Cardiac septum (tissue), 1 donor: ENCODE measurements at regions not wholly inside any gene's neighbourhood (a gene's known extent, or its start where the extent isn't known, plus 50 kb on each side); places are given as distances from the start of the nearest gene placed in this dataset.
"Not testable (repeated sequence)": the region's sequence is repeated elsewhere in the genome, so short reads cannot be mapped to it uniquely, and the experiment has no call there.

ENCODE experiments used
- DNase-seq: peaks from one replicate; pipeline ENCODE4 v3.0.0-alpha.2; 2020; ENCODE audit warnings: low spot score
- intact Hi-C: fragments of 100-400 bp; cut with DNase I; formaldehyde crosslinking; loops from one replicate; pipeline ENCODE4 v1.14.0; 2022
- donor health status: DM: no; HTN: no; CAD: no.

DNA sequence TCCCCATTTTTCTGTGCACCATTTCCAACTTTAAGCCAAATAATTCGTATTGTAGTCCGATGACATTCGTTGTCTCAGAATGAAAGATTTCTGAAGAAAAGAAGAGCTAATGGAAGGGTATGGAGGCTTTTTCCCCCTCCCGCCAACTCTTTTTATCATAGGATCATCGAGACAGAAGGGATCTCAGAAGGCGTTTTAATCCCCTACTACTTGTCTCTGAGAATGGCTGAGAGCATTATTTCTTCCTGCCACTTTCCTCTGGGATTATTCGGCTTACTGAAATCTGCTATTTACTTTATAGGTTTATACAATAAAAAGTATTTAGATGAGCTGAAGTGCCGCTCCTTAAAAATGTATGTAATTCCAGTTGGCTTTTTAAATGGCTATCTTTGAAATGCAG, 789.8 kb downstream of the EDEM1 start:
- intact Hi-C loops = no loop called here
- no peak for DNase-seq

DNA sequence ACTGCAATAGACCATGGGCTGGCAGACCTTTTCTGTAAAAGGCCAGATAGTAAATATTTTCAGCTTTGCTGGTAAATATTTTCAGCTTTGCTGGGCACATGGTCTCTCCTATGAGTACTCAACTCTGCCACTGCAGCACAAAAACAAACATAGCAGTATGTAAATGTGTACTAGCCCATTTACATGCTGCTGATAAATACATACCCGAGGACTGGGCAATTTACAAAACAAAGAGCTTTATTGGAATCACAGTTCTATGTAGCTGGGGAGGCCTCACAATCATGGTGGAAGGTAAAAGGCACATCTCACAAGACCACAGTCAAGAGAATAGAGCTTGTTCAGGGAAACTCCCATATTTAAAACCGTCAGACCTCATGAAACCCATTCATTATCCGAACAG, 793.0 kb downstream of the EDEM1 start:
- no peak for DNase-seq
- intact Hi-C loops = no loop called here

DNA sequence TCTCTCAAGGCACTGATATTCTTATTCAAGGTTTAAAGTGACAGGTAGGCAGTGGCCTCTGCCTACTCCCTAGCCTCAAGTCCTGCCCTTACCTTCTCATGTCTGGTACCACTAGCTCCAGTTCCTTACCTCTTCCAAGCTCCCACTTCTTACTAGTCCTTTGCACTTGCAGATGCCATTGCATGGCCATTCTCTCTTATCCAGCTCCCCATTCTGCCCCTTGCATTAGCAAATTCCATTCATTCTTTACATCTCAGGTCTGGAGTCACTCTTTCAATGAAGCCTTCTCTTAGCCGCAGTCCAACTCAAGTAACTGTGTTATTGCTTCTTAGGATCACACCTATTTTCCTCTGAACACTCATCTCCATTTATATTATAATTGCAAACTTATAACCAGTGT, 807.1 kb downstream of the EDEM1 start:
- DNase-seq = no peak
- intact Hi-C loops = no loop called here

DNA sequence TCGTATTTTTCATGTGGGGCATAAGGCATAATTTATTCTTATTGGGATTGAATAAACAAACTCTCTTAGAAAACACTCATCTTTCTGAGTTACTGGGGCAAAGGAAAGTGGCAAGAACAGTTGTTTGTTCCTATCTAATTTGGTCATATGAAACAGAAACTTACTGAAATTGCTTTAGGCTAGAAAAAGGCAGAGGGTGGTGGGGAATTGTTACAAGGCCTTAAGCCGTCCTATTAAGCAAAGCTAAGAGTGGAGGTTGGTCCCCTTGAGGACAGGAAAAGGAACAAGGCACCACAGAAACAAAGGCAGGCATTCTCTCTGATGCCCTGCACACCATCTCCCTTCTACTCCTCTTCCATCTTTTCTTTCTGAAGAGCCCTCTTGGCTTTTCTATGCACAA, 830.9 kb downstream of the EDEM1 start:
- intact Hi-C loops = no loop called here
- no peak for DNase-seq

DNA sequence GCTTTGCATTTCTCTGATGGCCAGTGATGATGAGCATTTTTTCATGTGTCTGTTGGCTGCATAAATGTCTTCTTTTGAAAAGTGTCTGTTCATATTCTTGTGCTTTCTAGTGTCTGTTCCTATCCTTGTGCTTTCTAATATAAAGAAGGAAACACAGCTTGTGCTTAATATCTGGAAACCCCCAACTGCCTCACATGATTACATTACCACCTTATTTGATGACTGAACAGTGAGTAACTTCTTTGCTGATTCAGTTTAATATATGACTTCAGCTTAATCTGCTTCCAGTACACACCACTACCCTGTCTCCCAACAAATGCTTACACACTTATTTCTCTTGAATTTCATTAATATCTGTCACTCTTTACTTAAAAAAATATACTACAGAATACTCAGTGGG, 835.1 kb downstream of the EDEM1 start:
- intact Hi-C loops = no loop called here
- DNase-seq = no peak

DNA sequence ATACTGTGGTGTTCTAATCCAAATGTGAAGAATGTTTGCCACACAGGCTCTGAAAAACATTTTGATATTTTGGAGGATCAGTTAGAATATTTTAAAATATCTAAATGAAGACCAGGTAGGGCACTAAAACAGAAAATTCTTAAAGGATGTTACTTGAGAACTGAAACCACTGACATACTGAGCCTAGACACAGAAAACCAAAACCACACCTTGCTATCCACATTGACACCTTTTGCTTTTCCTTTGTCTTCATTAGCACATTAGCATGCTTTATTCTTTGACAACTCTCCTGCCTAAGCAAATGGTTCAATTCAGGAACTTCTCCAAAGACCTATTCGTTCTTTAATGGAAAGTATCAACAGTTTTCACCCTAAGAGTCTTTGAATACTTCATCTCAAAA, 835.9 kb upstream of the GRM7 start:
- no peak for DNase-seq
- intact Hi-C loops = no loop called here

DNA sequence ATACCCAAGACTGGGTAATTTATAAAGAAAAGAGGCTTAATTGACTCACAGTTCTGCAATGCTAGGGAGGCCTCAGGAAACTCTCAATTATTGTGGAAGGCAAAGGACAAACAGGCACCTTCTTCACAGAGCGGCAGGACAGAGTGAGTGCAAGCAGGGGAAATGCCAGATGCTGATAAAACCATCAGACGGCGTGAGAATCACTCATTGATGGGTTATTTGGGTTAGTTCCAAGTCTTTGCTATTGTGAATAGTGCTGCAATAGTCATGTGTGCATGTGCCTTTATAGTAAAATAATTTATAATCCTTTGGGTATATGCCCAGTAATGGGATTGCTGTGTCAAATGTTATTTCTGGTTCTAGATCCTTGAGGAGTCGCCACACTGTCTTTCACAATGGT, 830.3 kb upstream of the GRM7 start:
- DNase-seq, intact Hi-C loops: not testable (repeated sequence)

DNA sequence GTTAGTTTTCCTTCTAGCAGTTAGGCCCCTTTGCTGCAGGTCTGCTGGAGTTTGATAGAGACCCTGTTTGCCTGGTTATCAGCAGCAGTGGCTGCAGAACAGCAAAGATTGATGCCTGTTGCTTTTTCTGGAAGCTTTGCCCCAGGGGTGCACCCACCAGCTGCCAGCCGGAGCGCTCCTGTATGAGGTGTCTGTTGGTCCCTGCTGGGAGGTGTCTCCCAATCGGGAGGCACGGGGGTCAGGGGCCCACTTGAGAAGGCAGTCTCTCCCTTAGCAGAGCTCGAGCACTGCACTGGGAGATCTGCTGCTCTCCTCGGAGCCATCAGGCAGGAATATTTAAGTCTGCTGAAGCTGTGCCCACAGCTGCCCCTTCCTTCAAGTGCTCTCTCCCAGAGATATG, 825.3 kb upstream of the GRM7 start:
- intact Hi-C loops = no loop called here
- no peak for DNase-seq

DNA sequence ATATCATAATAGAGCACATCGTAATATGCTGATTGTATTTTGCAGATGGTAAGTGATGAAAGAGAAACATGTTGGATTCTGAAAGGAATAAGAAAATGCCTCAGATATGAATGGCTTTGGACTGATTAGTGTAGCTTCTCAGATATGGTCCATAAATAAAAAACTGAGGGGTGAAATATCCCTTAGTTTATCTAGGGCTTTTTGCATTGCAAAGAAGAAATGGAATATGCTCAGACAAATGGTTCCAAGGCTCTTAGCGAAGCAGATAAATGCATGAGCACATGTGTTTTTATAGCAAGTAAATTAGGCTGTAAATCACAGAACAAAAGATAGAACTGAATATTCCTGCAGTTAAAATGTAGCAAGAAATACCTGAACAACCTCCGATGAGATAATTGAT, 820.9 kb upstream of the GRM7 start:
- DNase-seq = no peak
- intact Hi-C loops = no loop called here

DNA sequence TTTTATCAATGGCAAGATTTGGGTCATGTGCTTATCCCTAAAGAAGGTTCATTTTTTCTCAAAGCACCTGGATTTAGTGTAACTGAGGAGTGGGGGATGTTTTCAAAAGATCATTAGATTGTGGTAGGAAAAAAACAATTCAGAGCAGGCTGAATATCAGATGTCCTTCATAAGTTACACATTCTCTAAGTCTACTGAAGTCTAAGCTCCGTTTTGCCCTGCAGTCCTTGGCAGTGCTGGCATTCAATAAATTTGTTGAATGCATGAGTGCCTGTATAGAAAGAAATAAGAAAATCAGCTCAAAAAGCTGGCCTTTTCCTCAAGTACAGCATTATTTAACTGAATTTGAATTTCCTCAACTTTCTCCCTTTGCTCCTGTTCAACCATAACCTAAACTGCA, 819.0 kb upstream of the GRM7 start:
- no peak for DNase-seq

DNA sequence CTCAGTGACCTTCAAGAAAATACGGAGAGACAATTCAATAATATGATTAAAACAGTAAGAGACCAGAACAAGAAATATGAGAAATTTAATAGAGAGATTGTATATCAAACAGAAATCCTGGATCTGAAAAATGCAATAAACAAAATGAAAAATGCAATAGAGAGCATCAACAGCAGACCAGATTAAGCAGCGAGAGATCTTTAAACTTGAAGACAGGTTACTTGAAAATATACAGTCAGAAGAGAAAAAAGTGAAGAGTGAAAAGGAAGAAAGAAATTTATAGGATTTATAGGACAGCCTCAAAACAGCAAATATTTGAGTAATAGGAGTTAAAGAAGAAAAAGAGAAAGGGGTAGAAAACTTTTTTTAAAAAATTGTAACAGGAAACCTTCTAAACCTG, 813.9 kb upstream of the GRM7 start:
- intact Hi-C loops = no loop called here
- no peak for DNase-seq

More for the DNA sequence above, 819.0 kb upstream of the GRM7 start:
- intact Hi-C loops = no loop called here

DNA sequence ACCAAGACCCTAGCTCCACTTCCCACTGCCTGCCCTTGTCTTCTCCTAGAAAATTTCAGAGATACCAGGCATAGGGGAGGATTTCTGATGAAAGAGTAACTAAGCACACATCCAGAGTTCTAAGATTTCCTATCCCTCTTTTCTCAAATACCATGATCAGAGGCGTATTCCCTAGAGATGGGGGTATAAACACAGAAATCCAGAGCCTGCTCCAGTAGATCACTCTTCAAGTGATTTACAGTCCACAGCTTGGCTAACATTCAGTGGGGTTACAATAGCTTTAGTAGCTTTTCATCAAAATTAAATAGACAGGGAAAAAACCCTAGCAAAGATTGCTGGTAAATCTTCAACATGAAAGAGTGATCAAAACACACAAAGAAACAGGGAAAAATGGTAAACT, 800.7 kb upstream of the GRM7 start:
- no peak for DNase-seq
- intact Hi-C loops = no loop called here

DNA sequence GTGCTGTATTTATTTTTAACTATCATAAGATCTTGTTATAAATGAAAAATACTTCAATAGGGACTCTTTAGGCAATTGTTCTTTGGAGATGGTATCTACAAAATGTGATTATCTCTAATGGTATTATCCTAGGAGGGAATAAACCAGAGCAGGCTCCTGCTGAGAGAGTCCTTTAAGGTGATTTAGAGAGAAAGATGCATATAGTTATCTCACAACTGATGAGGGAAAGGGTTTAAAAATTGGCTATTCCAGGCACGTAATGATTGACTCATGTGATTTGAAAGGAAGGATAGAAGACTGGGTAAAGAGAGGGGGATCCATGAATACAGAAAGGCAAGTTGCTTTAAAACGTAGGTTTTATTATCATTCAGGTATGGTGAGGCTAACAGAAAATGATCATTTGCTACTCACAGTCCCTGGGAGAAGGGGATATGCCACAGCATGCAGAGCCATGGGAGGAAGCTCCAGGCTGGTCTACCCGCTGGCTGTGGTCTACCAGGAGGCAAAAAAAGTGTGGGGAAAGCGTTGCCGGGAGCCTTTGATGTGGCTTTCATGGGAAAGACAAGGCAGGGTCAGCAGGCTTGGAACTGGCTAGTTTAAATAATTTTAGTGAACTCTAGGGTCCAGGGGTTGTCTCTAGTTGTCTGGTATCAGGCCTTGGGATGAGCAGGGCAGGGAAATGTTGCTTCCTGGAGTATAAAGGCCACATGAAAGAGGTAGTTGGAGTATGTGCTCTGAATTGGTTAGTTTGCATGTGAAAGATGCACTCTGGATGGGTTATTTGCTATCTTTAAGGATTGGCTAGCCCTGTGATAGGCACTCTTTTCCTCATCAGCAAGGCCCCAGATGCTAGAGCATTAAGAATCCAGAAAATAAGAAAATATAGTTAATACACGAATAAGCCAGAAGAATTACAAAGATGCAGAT, 798.4 kb upstream of the GRM7 start:
- intact Hi-C loops = no loop called here

DNA sequence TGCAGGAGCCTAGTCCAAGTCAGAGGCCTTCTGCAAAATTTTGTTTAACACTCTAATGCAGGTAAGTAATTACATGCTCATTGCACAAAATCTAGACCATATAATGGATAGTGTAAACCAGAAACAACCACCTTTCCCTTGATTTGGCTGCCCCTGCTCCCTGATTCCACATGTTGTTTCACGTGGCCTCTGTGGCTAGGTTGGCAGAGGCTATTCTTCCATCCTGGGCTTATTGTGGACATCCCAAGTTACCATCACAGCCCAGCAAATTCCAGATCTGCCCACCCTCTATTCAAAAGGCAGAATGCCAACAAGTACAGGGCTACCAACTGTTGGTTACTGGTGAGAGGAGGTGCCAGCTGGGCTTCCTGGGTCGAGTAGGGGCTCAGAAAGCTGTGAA, 794.5 kb upstream of the GRM7 start:
- intact Hi-C loops = no loop called here

More for the DNA sequence above, 798.4 kb upstream of the GRM7 start:
- no peak for DNase-seq

DNA sequence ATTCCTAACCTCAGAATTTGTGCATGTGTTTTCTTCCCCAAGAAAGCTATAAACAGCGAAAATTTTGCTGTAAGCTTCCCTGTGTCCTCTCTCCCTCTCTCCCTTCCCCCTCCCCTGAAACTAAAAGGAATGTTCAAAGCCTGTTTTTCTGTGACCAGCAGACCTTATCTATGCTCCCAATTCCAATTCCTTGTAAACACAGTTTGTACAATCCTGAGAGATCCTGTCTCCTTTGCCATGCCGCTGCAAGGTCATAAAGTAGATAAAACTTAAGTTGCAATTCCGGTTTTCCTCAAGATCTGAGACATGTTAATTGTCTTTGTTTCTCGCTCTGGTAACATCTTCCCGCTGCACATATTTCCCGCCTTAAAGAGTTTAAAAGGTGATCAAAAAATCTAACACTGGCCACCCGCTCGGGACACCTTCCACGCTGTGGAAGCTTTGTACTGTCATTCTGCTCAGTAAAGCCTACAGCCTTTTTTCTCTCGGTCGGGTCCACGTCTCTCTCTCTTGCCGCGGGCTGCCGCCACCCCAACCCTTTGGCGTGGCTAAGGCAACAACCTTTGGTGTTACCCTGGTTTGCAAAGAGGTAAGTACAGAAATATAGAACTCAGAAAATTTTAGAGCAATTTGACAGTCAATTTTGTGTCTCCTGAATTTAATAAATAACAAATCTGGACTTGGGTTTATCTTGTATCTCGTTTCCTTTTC, 793.9 kb upstream of the GRM7 start:
- DNase-seq, intact Hi-C loops: not testable (repeated sequence)

More for the DNA sequence above, 794.5 kb upstream of the GRM7 start:
- DNase-seq = no peak

DNA sequence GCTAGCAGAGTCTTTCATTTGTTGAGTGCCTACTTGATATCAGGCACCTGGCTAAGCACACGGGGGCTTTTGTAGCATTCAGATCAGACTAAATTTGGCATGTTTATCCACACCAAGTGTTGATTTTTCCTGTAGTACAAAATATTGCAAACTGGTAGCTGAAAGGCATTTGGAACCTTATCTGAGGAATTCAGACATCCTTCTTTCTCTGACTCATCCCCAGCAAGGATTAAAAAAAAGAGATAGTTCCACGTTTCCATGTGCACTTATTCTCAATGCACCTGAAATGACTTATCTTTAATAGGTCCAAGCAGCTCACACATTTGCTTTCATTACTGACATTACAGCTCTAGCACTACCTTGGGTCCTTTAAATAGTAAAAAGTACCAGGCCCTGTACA, 786.0 kb upstream of the GRM7 start:
- intact Hi-C loops = no loop called here
- DNase-seq = no peak

DNA sequence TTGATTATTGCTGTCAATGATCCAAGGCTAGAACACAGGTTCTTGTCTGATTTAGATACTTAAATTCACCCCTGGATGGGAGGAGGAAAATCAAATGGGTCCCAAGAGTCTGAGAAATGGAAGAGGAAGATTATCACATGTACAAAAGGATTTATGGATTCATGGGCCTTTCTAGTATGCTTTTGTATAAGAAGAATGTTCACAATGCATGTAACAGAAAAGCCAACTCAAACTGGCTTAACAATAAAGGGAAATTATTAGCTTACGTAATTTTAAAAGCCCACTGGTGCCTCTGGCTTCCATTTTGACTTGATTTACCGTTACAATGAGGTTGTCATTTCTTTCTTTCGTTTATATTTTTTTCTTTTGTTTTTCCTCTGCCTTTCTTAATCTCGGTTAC, 782.5 kb upstream of the GRM7 start:
- DNase-seq = no peak
- intact Hi-C loops = no loop called here

DNA sequence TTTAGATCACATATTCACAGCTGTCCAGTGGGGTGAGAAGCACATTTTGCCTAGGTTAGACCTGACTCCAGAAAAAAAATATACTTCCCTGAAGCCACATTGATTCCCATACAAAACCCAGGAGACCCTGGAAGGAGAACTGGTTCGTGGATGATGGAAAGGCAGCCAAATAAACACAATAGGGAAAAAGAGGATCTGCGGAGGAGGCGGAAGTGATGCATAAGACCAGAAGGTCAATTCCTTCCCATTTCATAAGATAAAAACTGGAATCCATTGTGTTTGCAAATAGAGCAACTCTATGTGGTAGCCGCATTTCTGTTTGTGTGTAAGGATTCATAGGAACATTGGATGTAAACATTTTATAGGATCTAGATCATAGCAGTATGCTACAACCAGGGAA, 781.9 kb upstream of the GRM7 start:
- intact Hi-C loops = no loop called here
- DNase-seq = no peak

DNA sequence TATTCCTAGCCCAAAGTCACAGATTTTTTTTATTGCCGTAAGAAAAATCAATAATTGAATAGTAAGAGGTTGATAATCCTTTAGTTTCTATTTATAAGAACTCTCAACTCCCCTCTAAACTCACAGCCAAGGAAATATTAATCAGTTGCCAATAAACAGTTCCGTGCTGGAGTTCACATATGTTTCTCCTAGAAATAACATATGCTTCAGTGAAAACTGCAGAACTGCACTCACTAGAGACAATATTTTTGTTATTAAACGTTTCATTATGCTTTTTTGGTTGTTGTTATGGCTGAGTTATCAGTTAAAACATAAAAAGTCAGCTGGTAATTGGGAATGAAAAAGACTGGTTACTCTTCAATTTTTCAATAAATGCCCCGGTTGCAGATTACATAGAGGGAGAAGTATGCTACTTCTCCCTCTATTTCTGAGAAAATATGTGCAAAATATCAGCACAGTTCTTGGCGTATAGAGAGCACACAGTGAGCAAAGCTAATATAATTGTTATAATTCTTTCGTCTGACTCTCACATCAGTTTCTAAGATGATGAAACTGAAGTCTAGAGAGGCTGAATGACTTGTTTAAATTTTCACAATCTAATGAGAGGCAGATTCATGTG, 781.2 kb upstream of the GRM7 start:
- intact Hi-C loops = no loop called here
- DNase-seq = no peak

DNA sequence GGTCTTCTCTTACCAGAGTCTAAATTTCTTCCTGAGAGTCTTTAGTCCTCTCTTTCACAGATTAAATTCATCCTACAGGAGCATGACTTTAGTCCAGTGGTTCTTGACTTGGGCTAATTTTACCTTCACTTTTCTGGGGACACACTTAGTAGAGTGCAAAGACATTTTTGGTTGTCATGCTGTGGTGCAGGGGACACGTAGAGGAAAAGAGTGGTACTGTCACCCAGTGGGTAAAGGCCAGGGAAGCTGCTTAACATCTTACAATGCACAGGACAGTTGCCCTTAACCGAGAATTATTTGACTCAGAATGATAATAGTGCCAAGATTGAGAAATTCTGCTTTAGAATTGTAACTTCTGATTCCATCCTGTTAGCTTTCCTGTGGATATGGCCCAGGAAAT, 772.5 kb upstream of the GRM7 start:
- intact Hi-C loops = no loop called here
- no peak for DNase-seq

DNA sequence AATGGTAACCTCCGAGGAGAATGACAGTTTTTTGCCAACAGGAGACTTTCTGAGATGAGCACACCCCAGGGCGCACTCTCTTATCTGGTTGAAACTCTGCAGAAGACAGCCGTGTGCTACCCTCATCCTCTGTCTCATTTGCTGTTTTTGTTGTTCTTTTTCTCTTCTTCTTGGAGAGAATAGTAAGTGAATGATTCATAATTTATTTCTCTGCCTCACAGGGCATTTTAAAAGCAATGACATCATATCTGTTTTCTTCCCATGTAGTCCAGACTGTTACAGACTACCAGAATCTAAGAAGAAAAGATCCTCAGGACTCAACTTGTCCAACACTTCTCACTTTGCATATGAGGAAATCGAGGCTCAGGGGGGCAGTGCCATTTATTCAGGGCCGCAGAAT, 771.1 kb upstream of the GRM7 start:
- no peak for DNase-seq
- intact Hi-C loops = no loop called here
